ENCODE measurements at regions not wholly inside any gene's neighbourhood (a gene's known extent, or its start where the extent isn't known, plus 50 kb on each side); places are given as distances from the start of the nearest gene placed in this dataset.

GRCh38 chr6:87828044-87828443, 126.0 kb upstream of the AKIRIN2 start:
- Mint-ChIP-seq H3K27ac (ENCODE audit: unreplicated experiment) (no peak overlapping the region), H3K4me3 (ENCODE audit: low read depth, unreplicated experiment) (no peak overlapping the region), H3K9me3 (ENCODE audit: low read depth, unreplicated experiment) (no peaks in the 10 kb centered on the region), H3K27me3 (ENCODE audit: unreplicated experiment) (no peaks in the 10 kb centered on the region), H3K36me3 (ENCODE audit: insufficient read depth, unreplicated experiment) (no peaks in the 10 kb centered on the region), H3K4me1 (ENCODE audit: low read depth, unreplicated experiment) (peaks cover 8% of the 10 kb centered on the region)
- no TSS peak for BruUV-seq (replicated peaks)
- intact Hi-C loops (cut with micrococcal nuclease; ENCODE audit: unreplicated experiment) = no loop called here
- no peak for TF ChIP-seq CTCF (IDR thresholded peaks at IDR 0.05; ENCODE audit: unreplicated experiment)
- no peak for DNase-seq
- CTCF ChIA-PET = no interaction called here

GRCh38 chr6:87827346-87827745, 125.3 kb upstream of the AKIRIN2 start:
- no peaks in the 10 kb centered on the region for H3K9me3 Mint-ChIP-seq (ENCODE audit: low read depth, unreplicated experiment)
- no peak for DNase-seq
- TF ChIP-seq CTCF (IDR thresholded peaks at IDR 0.05; ENCODE audit: unreplicated experiment) = no peak
- CTCF ChIA-PET = no interaction called here
- intact Hi-C loops (cut with micrococcal nuclease; ENCODE audit: unreplicated experiment) = no loop called here
- no peak overlapping the region for H3K27ac Mint-ChIP-seq (ENCODE audit: unreplicated experiment)
- H3K36me3 Mint-ChIP-seq (ENCODE audit: insufficient read depth, unreplicated experiment) = no peaks in the 10 kb centered on the region
- H3K27me3 Mint-ChIP-seq (ENCODE audit: unreplicated experiment) = no peaks in the 10 kb centered on the region
- H3K4me3 Mint-ChIP-seq (ENCODE audit: low read depth, unreplicated experiment) = no peak overlapping the region
- BruUV-seq (replicated peaks) = no TSS peak
- peaks cover 8% of the 10 kb centered on the region for H3K4me1 Mint-ChIP-seq (ENCODE audit: low read depth, unreplicated experiment)

GRCh38 chr6:87826424-87826823, 124.4 kb upstream of the AKIRIN2 start:
- CTCF ChIA-PET = no interaction called here
- Mint-ChIP-seq H3K4me3 (ENCODE audit: low read depth, unreplicated experiment) (no peak overlapping the region), H3K36me3 (ENCODE audit: insufficient read depth, unreplicated experiment) (no peaks in the 10 kb centered on the region), H3K27me3 (ENCODE audit: unreplicated experiment) (no peaks in the 10 kb centered on the region), H3K9me3 (ENCODE audit: low read depth, unreplicated experiment) (no peaks in the 10 kb centered on the region), H3K27ac (ENCODE audit: unreplicated experiment) (no peak overlapping the region), H3K4me1 (ENCODE audit: low read depth, unreplicated experiment) (peaks cover 8% of the 10 kb centered on the region)
- no peak for DNase-seq
- BruUV-seq (replicated peaks) = no TSS peak
- intact Hi-C loops (cut with micrococcal nuclease; ENCODE audit: unreplicated experiment) = no loop called here
- TF ChIP-seq CTCF (IDR thresholded peaks at IDR 0.05; ENCODE audit: unreplicated experiment) = no peak

- CTCF ChIA-PET = no interaction called here
- intact Hi-C loops (cut with micrococcal nuclease; ENCODE audit: unreplicated experiment) = no loop called here
- TF ChIP-seq CTCF (IDR thresholded peaks at IDR 0.05; ENCODE audit: unreplicated experiment) = no peak
- DNase-seq = no peak
- Mint-ChIP-seq H3K36me3 (ENCODE audit: insufficient read depth, unreplicated experiment) (no peaks in the 10 kb centered on the region), H3K9me3 (ENCODE audit: low read depth, unreplicated experiment) (no peaks in the 10 kb centered on the region), H3K4me1 (ENCODE audit: low read depth, unreplicated experiment) (peaks cover 2% of the 10 kb centered on the region), H3K27me3 (ENCODE audit: unreplicated experiment) (no peaks in the 10 kb centered on the region), H3K4me3 (ENCODE audit: low read depth, unreplicated experiment) (no peak overlapping the region), H3K27ac (ENCODE audit: unreplicated experiment) (no peak overlapping the region)
- BruUV-seq (replicated peaks) = no TSS peak
These were observed 123.8 kb upstream of the AKIRIN2 start for GRCh38 chr6:87825821-87826221.
